ENCODE measurements at regions not wholly inside any gene's neighbourhood (a gene's known extent, or its start where the extent isn't known, plus 50 kb on each side); places are given as distances from the start of the nearest gene placed in this dataset.

GRCh38 chr6:19664878-19665612 lies 172.1 kb upstream of the ID4 start:
- no peak for TF ChIP-seq CTCF (IDR thresholded peaks at IDR 0.05; ENCODE audit: insufficient read depth, low read length, poor library complexity, severe bottlenecking)
- TF ChIP-seq EZH2phosphoT487 (conservative IDR thresholded peaks at IDR 0.05; ENCODE audit: low read length) = no peak
